PC-3 (cell line): ENCODE measurements at regions not wholly inside any gene's neighbourhood (a gene's known extent, or its start where the extent isn't known, plus 50 kb on each side); places are given as distances from the start of the nearest gene placed in this dataset.

Source experiments
- ATAC-seq: fragments of 200-7000 bp; cut with Tn5 transposase; 2 replicates; pipeline ENCODE4 v1.9.1; 2020; ENCODE audit warnings: mild to moderate bottlenecking, moderate library complexity
- BruUV-seq: library from RNA; stranded (reverse); fragments of 400-500 nt; replicated peaks from 2 replicates; lab custom pipeline; 2021; lab: Mats Ljungman, UMichigan
- CTCF ChIA-PET: fragments of 300-600 bp; sonication (Branson Sonifier 250); formaldehyde crosslinking; loops from one replicate; lab custom pipeline; 2022; ENCODE audit warnings: antibody characterized with exemption; lab: Charles Lee
- POLR2A ChIA-PET: fragments of 300-600 bp; sonication (Branson Sonifier 250); formaldehyde crosslinking; loops from one replicate; lab custom pipeline; 2022; ENCODE audit warnings: antibody characterized with exemption; ENCODE audit not compliant: unreplicated experiment; lab: Charles Lee
- DNase-seq: peaks from one replicate; pipeline ENCODE4 v3.0.0-alpha.2; 2015
- H2AFZ ChIP-seq: fragments of 300-600 bp; sonication (generic); 2 replicates; pipeline ENCODE4 v1.6.0; 2016; ENCODE audit warnings: antibody characterized with exemption, low read length
- H3F3A ChIP-seq: fragments of 300-600 bp; sonication (generic); one replicate; pipeline ENCODE4 v1.6.0; 2017; ENCODE audit warnings: antibody characterized with exemption, low read length, control low read depth, mild to moderate bottlenecking; ENCODE audit not compliant: unreplicated experiment
- H3K27ac ChIP-seq: fragments of 300-600 bp; sonication (generic); 2 replicates; pipeline ENCODE4 v1.5.1; 2016; ENCODE audit warnings: mild to moderate bottlenecking, low read length
- H3K27me3 ChIP-seq: fragments of 300-600 bp; sonication (generic); 2 replicates; pipeline ENCODE4 v1.6.1; 2016; ENCODE audit warnings: low read length, mixed read lengths
- H3K36me3 ChIP-seq: fragments of 300-600 bp; sonication (generic); 2 replicates; pipeline ENCODE4 v1.6.1; 2016; ENCODE audit warnings: low read depth, mixed run types, low read length, mixed read lengths
- H3K4me1 ChIP-seq: fragments of 300-600 bp; sonication (generic); 2 replicates; pipeline ENCODE4 v1.5.1; 2016; ENCODE audit warnings: low read length; ENCODE audit not compliant: insufficient read depth
- H3K4me2 ChIP-seq: fragments of 300-600 bp; sonication (generic); 2 replicates; pipeline ENCODE4 v1.6.0; 2016; ENCODE audit warnings: low read length
- H3K4me3 ChIP-seq: fragments of 300-600 bp; sonication (generic); 2 replicates; pipeline ENCODE4 v1.5.1; 2016; ENCODE audit warnings: mild to moderate bottlenecking, low read length, mixed read lengths
- H3K79me2 ChIP-seq: fragments of 300-600 bp; sonication (generic); 2 replicates; pipeline ENCODE4 v1.6.1; 2017; ENCODE audit warnings: low read length, mixed read lengths
- H3K9ac ChIP-seq: fragments of 300-600 bp; sonication (generic); 2 replicates; pipeline ENCODE4 v1.6.0; 2016; ENCODE audit warnings: mild to moderate bottlenecking, low read length
- H3K9me2 ChIP-seq: fragments of 300-600 bp; sonication (generic); replicated peaks from 2 replicates; pipeline ENCODE4 v1.6.1; 2016; ENCODE audit warnings: mixed run types, low read length, mixed read lengths
- H3K9me3 ChIP-seq: fragments of 300-600 bp; sonication (generic); 2 replicates; pipeline ENCODE4 v1.6.1; 2016; ENCODE audit warnings: low read length, mixed read lengths
- H4K20me1 ChIP-seq: fragments of 300-600 bp; sonication (generic); 2 replicates; pipeline ENCODE4 v1.6.1; 2016; ENCODE audit warnings: low read length, mixed read lengths
- CTCF ChIP-seq: fragments of 300-600 bp; sonication (generic); conservative IDR thresholded peaks from 2 replicates; pipeline ENCODE4 v1.5.1; 2017; ENCODE audit warnings: antibody characterized with exemption, low read depth, mild to moderate bottlenecking, low read length
- EZH2 ChIP-seq: fragments of 300-600 bp; sonication (generic); IDR thresholded peaks from one replicate; pipeline ENCODE4 v1.6.1; 2017; ENCODE audit warnings: antibody characterized with exemption, mild to moderate bottlenecking, low read length; ENCODE audit not compliant: unreplicated experiment
- EZH2phosphoT487 ChIP-seq: fragments of 300-600 bp; sonication (generic); IDR thresholded peaks from 2 replicates; pipeline ENCODE4 v1.6.1; 2018; ENCODE audit warnings: mild to moderate bottlenecking, antibody characterized with exemption, low read length, borderline replicate concordance
- intact Hi-C: fragments of 100-400 bp; cut with micrococcal nuclease; formaldehyde crosslinking; loops from 2 replicates; pipeline ENCODE4 v1.9.0; 2023

- no TSS peak for BruUV-seq
- Histone ChIP-seq H3K4me3 (no peak overlapping the region), H3K9ac (no peak overlapping the region), H2AFZ (no peak overlapping the region), H3K27ac (no peak overlapping the region), H4K20me1 (no peaks in the 10 kb centered on the region), H3K79me2 (no peaks in the 10 kb centered on the region), H3K4me1 (no peaks in the 10 kb centered on the region), H3K4me2 (no peak overlapping the region), H3K36me3 (no peaks in the 10 kb centered on the region), H3K9me3 (no peaks in the 10 kb centered on the region), H3K27me3 (no peaks in the 10 kb centered on the region), H3K9me2 (no peaks in the 10 kb centered on the region), H3F3A (no peaks in the 10 kb centered on the region)
- intact Hi-C loops = no loop called here
- ATAC-seq (no peak), DNase-seq (no peak)
- ChIA-PET CTCF (no interaction called here), POLR2A (no interaction called here)
- TF ChIP-seq EZH2phosphoT487 (no peak), CTCF (no peak), EZH2 (no peak)
Observed at GRCh38 chr7:51700593-51701215, 384.1 kb upstream of the COBL start.

- DNase-seq = no peak
- TF ChIP-seq EZH2phosphoT487 (no peak), EZH2 (no peak), CTCF (no peak)
- BruUV-seq = no TSS peak
- Histone ChIP-seq H3K79me2 (no peaks in the 10 kb centered on the region), H3K9ac (no peak overlapping the region), H3F3A (no peaks in the 10 kb centered on the region), H3K4me1 (no peaks in the 10 kb centered on the region), H3K4me2 (no peak overlapping the region), H4K20me1 (no peaks in the 10 kb centered on the region), H3K9me2 (no peaks in the 10 kb centered on the region), H3K4me3 (no peak overlapping the region), H3K27ac (no peak overlapping the region), H3K27me3 (no peaks in the 10 kb centered on the region), H3K9me3 (no peaks in the 10 kb centered on the region), H3K36me3 (no peaks in the 10 kb centered on the region), H2AFZ (no peak overlapping the region)
- no peak for ATAC-seq
- POLR2A ChIA-PET = no interaction called here
- intact Hi-C loops = no loop called here
- CTCF ChIA-PET = no interaction called here
Observed at GRCh38 chr7:51693258-51693657, 376.6 kb upstream of the COBL start.

GRCh38 chr7:51689547-51689946 is 372.9 kb upstream of the COBL start:
- ATAC-seq = no peak
- no peak overlapping the region for H3K4me3 ChIP-seq
- POLR2A ChIA-PET = no interaction called here
- no peak overlapping the region for H2AFZ ChIP-seq
- no peaks in the 10 kb centered on the region for H3K79me2 ChIP-seq
- no peak overlapping the region for H3K27ac ChIP-seq
- TF ChIP-seq EZH2 (no peak), EZH2phosphoT487 (no peak), CTCF (no peak)
- H3K4me1 ChIP-seq = no peaks in the 10 kb centered on the region
- no peaks in the 10 kb centered on the region for H3K27me3 ChIP-seq
- H3K9ac ChIP-seq = no peak overlapping the region
- intact Hi-C loops = no loop called here
- no peaks in the 10 kb centered on the region for H3K9me2 ChIP-seq
- BruUV-seq = no TSS peak
- no peaks in the 10 kb centered on the region for H3K9me3 ChIP-seq
- no peaks in the 10 kb centered on the region for H3F3A ChIP-seq
- H4K20me1 ChIP-seq = no peaks in the 10 kb centered on the region
- CTCF ChIA-PET = no interaction called here
- no peak for DNase-seq
- H3K36me3 ChIP-seq = no peaks in the 10 kb centered on the region
- H3K4me2 ChIP-seq = no peak overlapping the region
